AG20443 (cell line): ENCODE measurements at regions not wholly inside any gene's neighbourhood (a gene's known extent, or its start where the extent isn't known, plus 50 kb on each side); places are given as distances from the start of the nearest gene placed in this dataset.

Source experiments
- DNase-seq: peaks from one replicate; pipeline ENCODE4 v3.0.0; 2012; ENCODE audit warnings: low spot score, mixed read lengths

DNA sequence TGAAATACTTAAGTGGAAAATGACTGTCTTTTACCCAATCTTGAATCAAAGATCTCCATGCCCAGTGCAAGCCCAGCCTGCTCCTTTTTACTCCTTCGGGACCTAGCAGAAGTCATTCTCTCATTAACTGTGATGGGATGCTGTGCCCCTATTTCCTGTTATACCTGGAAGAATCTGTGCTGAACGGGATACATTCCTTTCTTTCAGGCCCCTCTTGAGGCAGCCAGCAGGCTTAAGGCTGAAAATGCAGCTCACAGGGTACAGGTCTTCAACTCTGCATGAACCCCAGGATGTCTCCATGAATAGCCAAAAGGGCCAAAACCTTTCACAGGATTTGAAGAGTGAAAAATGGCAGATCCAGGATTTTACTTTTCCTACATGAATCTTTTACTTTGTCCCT lies 784.8 kb upstream of the KLHL29 start:
- no peak for DNase-seq

DNA sequence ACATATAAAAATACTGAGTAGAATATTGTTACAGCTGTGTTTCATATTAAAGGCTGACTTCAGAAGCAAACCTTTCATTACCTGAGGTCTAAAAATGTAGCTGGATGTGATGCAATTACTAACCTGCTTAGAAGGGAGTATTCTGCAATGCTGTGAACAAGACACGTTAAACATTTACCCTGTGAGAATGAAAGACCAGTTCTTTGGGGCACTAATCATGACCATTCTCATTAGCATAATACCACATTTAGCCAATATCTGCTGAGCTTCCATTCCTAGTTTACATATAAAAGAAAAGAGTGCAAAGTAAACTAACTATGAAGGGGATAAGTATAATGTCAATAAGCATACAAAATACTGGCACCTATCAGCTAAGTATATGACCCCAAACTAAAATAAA lies 784.0 kb upstream of the KLHL29 start:
- no peak for DNase-seq

DNA sequence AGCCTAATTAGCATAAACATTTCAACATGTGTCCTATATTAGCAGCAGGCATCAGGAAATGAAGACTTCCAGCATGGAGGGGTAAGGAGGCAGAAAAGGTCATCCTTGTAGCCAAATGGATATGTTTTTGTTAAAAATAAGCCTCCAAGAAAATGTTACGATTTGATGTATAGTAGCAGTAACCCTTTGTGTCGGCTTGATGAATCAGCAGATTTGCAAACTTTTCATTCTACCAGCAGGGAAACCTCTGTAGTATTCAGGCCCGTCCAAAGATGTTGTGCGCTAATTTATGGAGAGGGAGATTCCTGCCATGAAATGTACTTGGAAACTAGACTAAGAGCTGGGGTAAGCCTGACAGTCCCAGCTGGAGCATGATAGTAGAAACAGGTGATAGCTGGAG lies 780.8 kb upstream of the KLHL29 start:
- no peak for DNase-seq

DNA sequence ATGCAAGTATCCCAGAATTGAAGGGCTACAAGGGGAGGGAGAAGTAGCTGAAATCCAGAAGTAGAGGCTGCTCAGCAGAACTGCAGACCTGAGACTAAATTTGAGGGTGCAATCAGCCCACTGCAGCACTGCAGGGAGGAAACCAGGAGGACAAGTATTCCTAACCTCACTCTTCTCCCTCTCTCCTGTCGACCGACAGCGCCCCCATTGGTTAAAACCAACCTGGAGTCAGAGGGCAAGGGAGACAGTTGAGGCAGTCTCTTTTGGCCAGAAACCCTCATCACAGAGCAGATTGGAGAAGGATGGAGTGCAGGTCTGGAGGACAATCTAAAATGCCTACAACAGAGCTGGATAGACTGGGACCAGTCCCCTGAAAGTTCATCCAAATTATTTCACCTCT lies 768.9 kb upstream of the KLHL29 start:
- DNase-seq, result no peak

DNA sequence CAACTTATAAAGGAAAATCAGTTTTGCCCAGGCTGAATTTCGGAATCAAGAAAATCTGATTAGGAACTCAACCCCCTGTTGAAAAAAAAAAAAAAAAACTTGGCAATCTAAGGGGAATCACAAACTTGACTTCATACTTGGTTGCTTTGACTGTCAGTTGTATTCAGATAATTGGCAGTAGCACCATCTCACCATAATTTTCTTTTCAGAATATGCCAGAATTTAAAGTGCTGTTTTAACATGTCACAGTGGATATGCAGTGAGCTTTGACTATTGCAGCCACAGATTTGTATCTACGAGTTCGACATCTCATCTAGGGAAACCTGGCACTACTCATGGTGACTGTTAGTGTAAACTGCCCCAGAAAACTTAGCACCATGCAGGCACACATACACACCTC lies 761.4 kb upstream of the KLHL29 start:
- no peak for DNase-seq

DNA sequence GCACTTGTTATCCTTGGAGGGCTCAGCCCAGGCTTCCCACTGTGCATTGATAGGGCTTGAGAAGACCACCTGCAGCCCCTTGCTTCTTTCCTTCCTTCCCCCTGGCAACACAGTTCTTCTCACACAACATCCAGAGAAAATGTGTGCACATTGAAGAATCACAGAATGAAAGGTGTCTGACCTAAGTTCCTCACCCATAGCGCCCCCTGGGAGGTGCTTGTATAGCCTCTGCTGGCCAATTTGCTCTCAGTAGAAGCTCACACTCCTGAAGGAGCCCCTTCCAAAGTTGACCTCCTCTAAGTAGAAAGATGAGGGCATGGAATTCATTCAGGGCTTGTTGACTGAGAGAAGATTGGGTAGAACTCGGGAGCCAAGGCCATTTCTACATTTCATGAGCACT lies 758.4 kb upstream of the KLHL29 start:
- no peak for DNase-seq

DNA sequence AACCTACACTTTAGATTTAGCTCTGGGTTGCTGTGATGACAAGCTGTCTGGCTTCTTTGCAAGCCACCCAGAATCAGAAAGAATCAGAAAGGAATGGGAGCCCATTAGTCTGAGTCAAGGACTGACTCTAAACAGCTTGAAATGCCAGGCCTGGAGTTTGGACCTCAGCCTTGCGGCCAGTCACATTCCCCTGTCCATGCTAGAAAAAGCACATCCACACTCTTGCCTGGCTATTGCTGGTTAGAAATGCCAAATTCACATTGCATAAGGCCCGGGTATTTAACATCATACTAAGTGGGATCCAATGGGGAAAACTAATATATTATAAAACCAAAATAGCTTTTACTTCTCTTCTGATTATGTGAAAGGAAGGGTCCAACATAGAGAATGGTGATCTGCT lies 756.8 kb upstream of the KLHL29 start:
- no peak for DNase-seq

DNA sequence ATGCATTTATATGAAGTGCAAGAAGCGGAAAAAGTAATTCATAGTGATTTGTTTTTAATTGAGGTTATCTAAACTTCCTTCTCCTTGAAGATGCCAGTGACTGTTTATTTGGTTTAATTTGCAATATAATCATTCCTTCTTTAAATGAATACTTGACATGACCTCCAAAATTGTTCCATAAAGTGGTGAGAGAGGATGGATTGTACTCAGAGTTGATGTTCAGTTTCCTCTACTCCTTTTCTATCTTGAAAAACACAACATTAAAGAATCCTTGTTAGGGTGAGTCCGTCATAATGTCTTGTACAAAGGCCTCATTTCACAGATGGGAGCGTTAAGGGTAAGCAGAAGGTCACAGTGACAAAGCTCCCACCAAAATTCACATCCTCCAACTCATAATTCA lies 756.1 kb upstream of the KLHL29 start:
- no peak for DNase-seq

DNA sequence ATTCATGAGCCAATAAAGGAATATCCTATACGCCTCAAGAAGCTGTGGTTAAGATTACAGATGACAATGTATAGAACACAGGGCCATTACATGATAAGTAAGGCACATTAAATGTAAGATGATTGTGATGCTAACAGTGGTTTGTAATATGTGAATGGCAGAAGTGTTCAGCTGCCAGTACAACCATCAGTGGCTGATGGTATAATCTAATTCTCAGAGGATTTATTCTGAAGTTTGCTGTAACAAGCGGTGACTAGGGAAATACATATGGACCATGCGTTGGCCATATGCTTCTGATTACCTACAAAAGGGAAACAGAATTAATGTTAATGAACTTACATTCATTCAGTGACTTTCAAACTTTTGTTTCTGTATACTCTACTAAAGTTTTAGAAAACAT lies 750.8 kb upstream of the KLHL29 start:
- no peak for DNase-seq

DNA sequence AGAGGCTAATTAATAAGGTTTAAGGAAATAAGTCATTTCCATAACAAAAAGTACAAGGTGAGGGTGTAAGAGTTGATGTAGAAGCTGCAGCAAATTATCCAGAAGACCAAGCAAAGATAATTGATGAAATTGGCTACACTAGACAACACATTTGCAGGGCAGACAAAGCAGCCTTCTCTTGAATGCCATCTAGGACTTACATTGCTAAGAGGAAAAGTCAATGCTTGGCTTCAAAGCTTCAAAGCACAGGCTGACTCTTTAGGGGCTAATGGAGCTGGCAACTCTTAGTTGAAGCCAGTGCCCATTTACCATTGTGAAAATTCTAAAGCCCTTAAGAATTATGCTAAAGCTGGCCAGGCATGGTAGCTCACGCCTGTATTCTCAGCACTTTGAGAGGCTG lies 728.6 kb upstream of the KLHL29 start:
- DNase-seq, result no peak

DNA sequence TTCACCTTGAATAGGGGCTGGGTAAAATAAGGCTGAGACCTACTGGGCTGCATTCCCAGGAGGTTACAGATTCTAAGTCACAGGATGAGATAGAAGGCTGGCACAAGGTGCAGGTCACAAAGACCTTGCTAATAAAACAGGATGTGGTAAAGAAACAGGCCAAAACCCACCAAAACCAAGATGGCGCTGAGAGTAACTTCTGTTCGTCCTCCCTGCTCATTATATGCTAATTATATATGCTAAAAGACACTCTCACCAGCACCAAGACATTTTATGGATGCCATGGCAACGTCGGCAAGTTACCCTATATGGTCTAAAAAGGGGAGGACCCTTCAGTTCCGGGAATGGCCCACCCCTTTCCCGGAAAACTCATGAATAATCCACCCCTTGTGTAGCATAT lies 711.5 kb upstream of the KLHL29 start:
- no peak for DNase-seq

DNA sequence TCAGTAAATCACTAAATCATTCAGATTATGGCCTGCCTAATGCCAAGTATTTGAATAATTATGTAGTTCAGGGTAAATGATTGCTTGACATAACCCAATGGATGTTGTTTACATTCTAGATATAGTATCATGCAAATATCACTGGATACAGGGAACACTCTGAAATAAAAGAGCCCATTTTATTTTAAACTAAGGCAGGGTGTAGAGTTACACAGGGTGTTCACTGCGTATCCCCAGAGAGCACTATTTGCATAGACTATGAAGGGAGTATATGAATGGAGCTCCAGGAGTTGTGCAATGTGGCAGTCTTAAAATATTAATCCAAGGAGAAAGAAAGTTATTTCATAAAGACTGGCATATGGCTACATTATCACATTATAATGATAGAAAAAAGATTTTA lies 701.1 kb upstream of the KLHL29 start:
- no peak for DNase-seq

DNA sequence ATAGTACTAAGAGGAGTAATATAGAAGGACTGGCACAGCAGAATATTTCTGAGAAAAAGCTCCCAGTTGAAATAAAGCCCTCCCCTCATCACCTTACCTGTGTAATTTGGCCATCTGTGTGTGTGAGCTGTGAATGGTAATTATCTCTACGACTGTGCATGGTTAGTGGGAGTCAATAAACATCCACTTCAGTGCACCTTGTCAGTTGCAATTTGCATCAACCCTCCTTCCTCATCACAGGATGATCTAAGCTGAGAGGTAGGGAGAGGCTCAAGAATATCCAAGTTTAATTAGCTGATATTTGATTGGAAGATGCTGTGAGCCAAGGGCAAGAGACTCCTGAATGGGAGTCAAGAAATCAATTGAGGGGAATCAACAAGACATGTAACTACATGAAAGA lies 694.9 kb upstream of the KLHL29 start:
- no peak for DNase-seq

DNA sequence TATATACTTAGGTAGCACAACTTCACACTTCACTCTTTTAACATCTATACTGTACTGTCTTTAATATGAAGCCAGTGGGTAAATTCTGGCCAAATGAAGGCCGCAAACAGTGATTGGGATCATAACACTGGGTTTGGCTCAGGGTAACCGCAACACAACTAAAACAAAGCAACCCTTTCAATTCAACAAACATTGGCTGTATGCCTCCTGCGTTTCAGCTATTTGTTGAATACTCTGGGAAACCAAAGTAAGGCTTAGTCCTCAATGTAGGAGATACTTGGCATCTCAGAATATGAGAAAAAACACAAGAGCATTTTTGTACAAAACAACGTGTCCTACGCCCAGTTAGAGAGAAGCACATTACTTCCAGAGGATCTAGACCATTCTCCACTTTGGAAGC lies 693.3 kb upstream of the KLHL29 start:
- DNase-seq, result no peak

DNA sequence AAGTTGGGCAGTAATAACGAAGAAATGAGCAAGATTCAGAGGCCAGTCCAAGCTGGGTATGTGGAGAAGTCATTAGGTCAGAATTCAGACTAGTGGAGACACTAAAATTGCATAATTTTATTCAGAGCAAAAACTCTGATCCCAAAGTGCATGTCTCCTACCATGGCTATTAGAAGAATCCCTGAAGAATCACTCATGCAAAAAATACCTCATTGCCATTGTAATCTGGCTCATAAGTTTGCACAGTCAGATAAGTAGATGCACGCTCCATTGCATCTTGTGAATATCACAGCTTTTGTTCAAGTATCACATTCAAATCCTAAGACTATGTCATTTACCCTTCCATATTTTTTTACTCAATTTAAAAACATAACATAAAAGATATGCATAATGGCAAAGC lies 692.2 kb upstream of the KLHL29 start:
- DNase-seq, result no peak

DNA sequence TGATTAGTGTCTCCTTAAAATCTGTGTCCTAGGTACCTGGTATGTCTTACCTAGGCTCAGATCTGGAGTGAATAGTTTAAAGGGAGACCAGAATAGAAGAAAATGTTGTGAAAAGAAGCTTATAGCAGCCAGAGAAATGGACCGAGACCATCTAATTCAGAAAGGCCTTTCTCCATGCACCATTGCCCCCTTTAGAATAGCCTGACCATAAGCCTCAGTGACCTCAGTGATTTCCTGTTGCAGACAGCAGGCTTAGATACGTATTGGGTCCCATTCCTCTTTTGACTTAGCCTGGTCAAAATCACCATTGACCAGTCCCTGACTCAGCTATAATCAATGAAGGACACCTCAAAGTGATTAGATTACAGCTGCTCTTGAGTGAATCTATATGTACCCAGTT lies 690.7 kb upstream of the KLHL29 start:
- DNase-seq, result no peak

DNA sequence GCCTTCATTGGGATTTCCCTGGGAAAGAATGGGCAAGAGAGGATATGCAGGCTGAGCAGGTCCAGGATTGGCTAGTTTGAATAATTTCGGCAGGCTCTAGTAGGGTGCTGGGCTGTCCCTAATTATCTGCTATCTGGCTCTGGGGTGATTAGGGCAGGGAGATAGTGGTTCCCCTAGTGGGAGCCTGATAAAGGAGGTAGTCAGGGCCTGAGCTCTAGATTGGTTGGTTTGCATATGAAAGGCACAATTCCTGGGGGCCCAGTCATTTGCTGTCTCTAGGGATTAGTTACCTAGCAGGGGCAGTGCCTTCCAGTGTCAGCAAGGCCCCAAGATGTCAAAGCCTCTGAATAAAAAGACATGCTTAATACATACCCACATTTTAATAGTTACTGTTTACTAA lies 690.1 kb upstream of the KLHL29 start:
- no peak for DNase-seq

DNA sequence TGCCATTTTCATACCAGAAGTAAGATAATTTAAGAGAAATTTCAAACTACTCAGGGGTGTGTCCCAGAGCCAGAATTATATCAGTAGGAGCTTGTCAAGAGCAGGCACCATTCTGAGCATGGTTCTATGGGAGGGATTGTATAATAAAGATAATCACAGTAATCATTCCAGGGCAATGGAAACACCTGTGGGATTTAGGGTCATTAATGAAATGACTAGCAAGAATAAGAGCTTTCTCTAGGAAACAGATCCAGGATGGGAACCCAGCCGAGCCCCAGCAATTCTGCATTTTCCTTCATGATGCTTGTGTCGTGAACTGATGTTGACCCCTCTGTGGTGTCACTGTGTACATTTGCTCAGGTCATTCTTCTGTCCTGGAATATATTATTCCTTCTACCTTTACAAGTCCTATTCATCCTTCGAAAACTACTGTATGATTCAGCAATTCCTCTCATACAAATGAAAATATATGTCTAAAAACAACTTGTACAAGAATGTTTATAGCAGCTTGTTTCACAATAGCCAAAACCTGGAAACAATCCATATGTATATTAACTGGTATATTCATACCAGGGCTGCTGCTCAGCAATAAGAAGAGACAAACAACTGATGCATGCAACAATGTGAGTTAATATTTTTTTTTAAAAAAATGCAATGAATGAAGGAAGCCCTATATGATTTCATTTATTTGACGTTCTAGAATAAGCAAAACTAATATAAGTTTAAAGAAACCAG lies 687.8 kb upstream of the KLHL29 start:
- DNase-seq, result no peak

DNA sequence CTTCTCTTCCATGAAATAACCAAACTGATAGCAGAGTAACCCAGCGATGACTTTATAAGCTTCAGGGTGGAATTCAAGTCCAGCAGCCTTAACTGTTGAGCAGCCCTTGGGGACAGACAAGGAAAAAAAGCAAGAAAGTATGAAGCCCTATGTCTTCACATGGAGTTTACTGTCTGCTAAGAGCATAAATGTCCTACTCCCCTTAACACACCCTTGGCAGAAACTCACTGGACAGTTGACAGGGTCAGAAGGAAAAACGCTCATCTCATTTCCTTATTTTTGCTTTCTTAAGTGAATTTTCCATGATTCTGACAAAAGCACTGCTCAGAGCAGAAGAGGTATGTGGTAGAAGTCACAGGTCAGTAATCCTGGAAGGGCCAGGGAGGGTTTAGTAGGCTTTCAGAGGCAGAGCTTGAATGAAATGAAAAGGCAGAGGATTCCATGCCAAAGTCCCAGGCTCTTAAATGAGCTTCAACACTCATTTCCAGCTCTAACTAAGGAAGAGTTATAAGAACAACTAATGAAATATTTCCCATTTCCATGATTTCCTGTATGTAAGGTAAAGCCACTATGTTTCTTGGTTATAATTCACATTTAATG lies 683.3 kb upstream of the KLHL29 start:
- DNase-seq, result no peak

DNA sequence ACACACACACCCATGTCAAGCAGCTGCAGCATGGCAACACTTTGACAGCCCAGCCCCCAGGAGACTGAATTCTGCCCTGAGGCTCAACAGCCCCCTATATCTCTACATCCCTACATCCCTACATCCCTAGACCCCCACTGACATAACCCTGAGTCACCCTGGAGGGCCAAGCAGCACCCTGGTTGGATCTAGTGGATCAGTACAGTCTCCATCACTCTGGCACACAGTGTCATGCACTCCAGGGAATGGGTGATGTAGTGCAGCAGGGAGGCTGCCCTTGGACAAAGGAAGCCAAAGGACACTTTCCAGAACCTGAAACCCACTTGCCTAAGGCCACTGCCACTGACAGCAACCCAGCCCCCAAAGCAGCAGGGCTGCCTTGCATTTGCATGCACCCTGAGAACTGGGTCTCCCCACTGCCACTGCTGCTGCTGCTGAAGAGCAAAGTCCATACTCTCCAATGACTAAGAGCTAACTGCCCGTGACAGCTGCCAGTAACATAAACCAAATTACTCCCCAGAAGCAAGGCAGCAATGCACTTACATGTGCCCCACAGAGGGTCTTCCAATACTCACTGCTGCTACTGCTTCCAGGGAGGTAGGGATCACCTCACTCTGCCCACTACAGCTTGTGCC lies 681.6 kb upstream of the KLHL29 start:
- no peak for DNase-seq

DNA sequence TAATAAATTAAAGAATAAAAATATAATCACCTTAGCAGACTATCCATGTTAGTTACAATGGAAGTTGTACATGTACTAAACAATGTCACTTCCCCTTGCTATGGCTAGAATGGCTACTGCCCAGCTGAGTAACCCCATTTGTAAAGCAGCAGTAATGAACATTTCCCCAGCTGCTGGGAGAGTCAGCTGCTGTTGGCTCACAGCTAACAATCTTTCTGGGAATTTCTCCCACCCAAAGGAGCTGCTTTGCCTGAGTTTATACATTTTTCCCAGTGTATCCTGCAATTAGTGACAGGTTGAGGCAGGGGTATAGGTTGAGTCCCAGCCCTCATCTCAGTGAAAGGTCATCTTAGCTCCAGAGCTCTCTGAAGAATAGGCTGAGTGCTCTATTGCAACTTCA lies 665.6 kb upstream of the KLHL29 start:
- DNase-seq, result no peak

DNA sequence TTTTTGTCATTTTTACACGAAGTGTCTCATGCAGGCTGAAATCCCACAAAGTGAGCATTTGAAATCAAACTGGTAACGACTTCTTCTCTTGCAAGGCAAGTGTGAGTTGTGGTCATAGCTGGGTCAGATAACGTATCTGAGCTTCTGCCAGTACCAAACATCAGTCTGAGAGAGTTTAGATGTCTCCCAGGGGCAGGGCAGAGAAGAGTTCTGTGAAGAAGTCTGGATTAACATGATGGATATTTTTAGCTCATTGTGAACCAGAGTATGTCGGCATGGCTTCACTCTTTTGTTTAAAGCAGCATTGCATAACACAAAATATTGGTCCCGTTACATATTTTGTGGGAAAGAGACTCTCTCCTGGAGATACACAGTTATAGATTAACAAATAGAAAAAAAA lies 655.5 kb upstream of the KLHL29 start:
- DNase-seq, result no peak

DNA sequence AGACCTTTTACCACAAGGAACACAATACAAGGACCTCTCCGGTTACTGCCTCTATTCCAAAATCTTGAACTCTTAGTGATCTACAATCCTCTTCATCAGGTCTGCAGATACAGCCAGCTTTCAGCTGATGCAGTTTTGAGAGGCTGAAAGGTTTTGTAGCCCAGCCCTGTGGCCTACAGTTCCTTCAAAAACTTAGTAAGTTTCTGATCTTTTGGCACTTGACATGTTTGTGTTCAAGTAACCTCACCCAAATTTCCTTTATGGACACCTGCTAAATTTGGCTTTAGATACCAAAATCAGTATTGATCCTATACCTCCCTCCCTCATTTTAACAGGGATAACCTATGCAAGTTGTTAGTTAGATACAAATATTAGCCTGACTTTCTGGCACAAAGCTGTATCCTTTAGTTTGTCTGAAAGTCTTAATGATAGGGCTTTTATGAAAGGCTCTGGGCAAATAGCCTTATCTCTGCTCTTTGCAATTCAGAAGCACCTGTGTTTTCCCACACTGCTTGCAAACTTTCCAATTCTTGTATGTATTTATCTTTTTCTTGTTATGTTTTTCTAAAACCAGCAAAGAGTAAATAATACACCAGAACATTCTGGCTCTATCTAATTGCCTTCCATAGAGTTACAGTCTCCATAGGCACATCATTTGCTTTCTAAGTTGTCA lies 650.5 kb upstream of the KLHL29 start:
- no peak for DNase-seq
